K562 (cell line): ENCODE measurements at regions not wholly inside any gene's neighbourhood (a gene's known extent, or its start where the extent isn't known, plus 50 kb on each side); places are given as distances from the start of the nearest gene placed in this dataset.

Experiments
- ATAC-seq: fragments of 200-7000 bp; cut with Tn5 transposase; 3 replicates; pipeline ENCODE4 v1.9.1; 2020; ENCODE audit warnings: moderate library complexity
- BruUV-seq: library from RNA; stranded (reverse); fragments of 400-500 nt; replicated peaks from 2 replicates; lab custom pipeline; 2021; lab: Mats Ljungman, UMichigan
- CTCF ChIA-PET: fragments of 300-600 bp; formaldehyde crosslinking; extraction: SDS; loops from one replicate; lab custom pipeline; 2021; ENCODE audit warnings: low intra/inter-chr PET ratio; lab: Yijun Ruan, JAX
- POLR2A ChIA-PET: fragments of 300-600, 350-650 bp; sonication (Branson Sonifier 250); formaldehyde crosslinking; extraction: SDS; loops from one replicate; lab custom pipeline; 2021; ENCODE audit warnings: antibody characterized with exemption, inconsistent platforms; lab: Yijun Ruan, JAX
- DNase-seq, 4 experiments: peaks; one replicate each; pipeline versions ENCODE4 v3.0.0 to v3.0.0-alpha.2; 2011 to 2018; ENCODE audit warnings: low spot score in 3 of 4, mixed read lengths in 3 of 4; ENCODE audit errors: extremely low read depth in 1 of 4
- FAIRE-seq: peaks from 2 replicates; lab custom pipeline; 2011; peaks lifted over from hg19 to GRCh38; lab: Jason Lieb, UNC
- H2AFZ ChIP-seq: 2 replicates; pipeline ENCODE4 v1.6.0; 2011; ENCODE audit warnings: low read depth, low read length, control low read depth, inconsistent platforms
- H3K27ac ChIP-seq: fragments of 200-600 bp; 3 replicates; pipeline ENCODE4 v1.8.0; 2011; ENCODE audit warnings: low read depth, mild to moderate bottlenecking, control low read depth, inconsistent platforms, low read length, moderate library complexity, mixed read lengths; ENCODE audit errors: extremely low read depth
- H3K27me3 ChIP-seq, 2 experiments: fragments of 300-600 bp in 1 of 2; 2 replicates in 1 of 2; 3 replicates in 1 of 2; pipeline versions ENCODE4 v1.6.0 to v1.8.0; 2011; ENCODE audit warnings: inconsistent platforms in 2 of 2, low read length in 2 of 2, mild to moderate bottlenecking in 1 of 2, mixed read lengths in 1 of 2, moderate library complexity in 1 of 2; ENCODE audit not compliant: control insufficient read depth in 2 of 2, insufficient read depth in 2 of 2
- H3K36me3 ChIP-seq: fragments of 300-600 bp; 3 replicates; pipeline ENCODE4 v1.8.0; 2011; ENCODE audit warnings: mild to moderate bottlenecking, low read length, inconsistent platforms; ENCODE audit not compliant: control insufficient read depth, insufficient read depth
- H3K4me1 ChIP-seq, 2 experiments: fragments of 200-600 bp in 1 of 2; replicated peaks in 1 of 2; 2 replicates in 1 of 2; 3 replicates in 1 of 2; pipeline versions ENCODE4 v1.5.1 to v1.8.0; 2011; ENCODE audit warnings: inconsistent platforms in 2 of 2, low read length in 2 of 2, mild to moderate bottlenecking in 1 of 2, mixed read lengths in 1 of 2, moderate library complexity in 1 of 2; ENCODE audit not compliant: control insufficient read depth in 2 of 2, insufficient read depth in 2 of 2
- H3K4me2 ChIP-seq: 2 replicates; pipeline ENCODE4 v1.6.1; 2011; ENCODE audit warnings: low read length, control low read depth, inconsistent platforms, mixed read lengths; ENCODE audit not compliant: insufficient read depth
- H3K4me3 ChIP-seq: fragments of 200-600 bp; sonication (generic), shearing (Covaris generic); 2 replicates; pipeline ENCODE4 v1.5.1; 2016; ENCODE audit warnings: control low read depth, inconsistent platforms
- H3K79me2 ChIP-seq: fragments of 200-600 bp; 3 replicates; pipeline ENCODE4 v1.8.0; 2011; ENCODE audit warnings: low read length, inconsistent platforms; ENCODE audit not compliant: control insufficient read depth, insufficient read depth
- H3K9ac ChIP-seq, 2 experiments: 2 replicates each; pipeline versions ENCODE4 v1.6.0 to v1.6.1; 2011; ENCODE audit warnings: low read depth in 2 of 2, low read length in 2 of 2, control low read depth in 1 of 2, inconsistent platforms in 1 of 2, mild to moderate bottlenecking in 1 of 2, mixed read lengths in 1 of 2; ENCODE audit not compliant: insufficient read depth in 1 of 2
- H3K9me1 ChIP-seq: one replicate; pipeline ENCODE4 v1.6.0; 2011; ENCODE audit warnings: inconsistent platforms, mild to moderate bottlenecking, low read length, moderate library complexity; ENCODE audit not compliant: control insufficient read depth, insufficient read depth
- H3K9me3 ChIP-seq: replicated peaks from 2 replicates; pipeline ENCODE4 v1.5.1; 2011; ENCODE audit warnings: low read depth, low read length, inconsistent platforms; ENCODE audit not compliant: control insufficient read depth, insufficient read depth
- H4K20me1 ChIP-seq: replicated peaks from 2 replicates; pipeline ENCODE4 v1.6.1; 2011; ENCODE audit warnings: low read length, inconsistent platforms, mixed read lengths; ENCODE audit not compliant: control insufficient read depth, insufficient read depth
- ELF1 ChIP-seq: fragments of 200-800 bp; sonication (Bioruptor generic); IDR thresholded peaks from 2 replicates; pipeline ENCODE4 v1.6.1; 2016; ENCODE audit warnings: missing genetic modification characterization, missing compliant biosample characterization
- FIP1L1 ChIP-seq: fragments of 200-400 bp; formaldehyde crosslinking; IDR thresholded peaks from 2 replicates; pipeline ENCODE4 v1.6.1; 2018; ENCODE audit warnings: mild to moderate bottlenecking, low read depth, low read length; ENCODE audit not compliant: poor library complexity, severe bottlenecking
- GABPB2 ChIP-seq: fragments of 250-450 bp; sonication (Bioruptor Pico); conservative IDR thresholded peaks from 2 replicates; pipeline ENCODE4 v1.5.1; 2021; ENCODE audit warnings: mild to moderate bottlenecking
- GTF2F1 ChIP-seq: IDR thresholded peaks from 2 replicates; pipeline ENCODE4 v1.6.1; 2011; ENCODE audit warnings: low read depth, low read length, improper control_type of control experiment
- LEF1 ChIP-seq: fragments of 450-650 bp; IDR thresholded peaks from 2 replicates; pipeline ENCODE4 v1.6.1; 2016; ENCODE audit warnings: mild to moderate bottlenecking
- NFIX ChIP-seq: fragments of 250-450 bp; sonication (Bioruptor Pico); IDR thresholded peaks from 2 replicates; pipeline ENCODE4 v1.4.0; 2020; ENCODE audit warnings: low read depth, mild to moderate bottlenecking, moderate library complexity
- RBM34 ChIP-seq: fragments of 200-400 bp; formaldehyde crosslinking; IDR thresholded peaks from 2 replicates; pipeline ENCODE4 v1.6.1; 2018; ENCODE audit warnings: low read length, borderline replicate concordance; ENCODE audit not compliant: insufficient read depth
- SMAD1 ChIP-seq: fragments of 150-350 bp; IDR thresholded peaks from 2 replicates; pipeline ENCODE4 v1.6.1; 2014; ENCODE audit warnings: low read length, low read depth; ENCODE audit not compliant: partially characterized antibody
- SMARCA5 ChIP-seq: fragments of 450-650 bp; IDR thresholded peaks from 2 replicates; pipeline ENCODE4 v1.6.1; 2016
- SP1 ChIP-seq: sonication (generic); formaldehyde crosslinking; IDR thresholded peaks from 2 replicates; pipeline ENCODE4 v1.8.1; 2022; ENCODE audit warnings: mild to moderate bottlenecking, missing genetic modification reagents
- TARDBP ChIP-seq: fragments of 450-650 bp; IDR thresholded peaks from 2 replicates; pipeline ENCODE4 v1.6.1; 2016
- TCFL5 ChIP-seq: fragments of 250-450 bp; sonication (Bioruptor Pico); conservative IDR thresholded peaks from 2 replicates; pipeline ENCODE4 v1.6.1; 2021; ENCODE audit warnings: mild to moderate bottlenecking, moderate library complexity, matching md5 sums
- WGBS: fragments of 100-300 bp; shearing (Covaris generic); methylation state at CpG from one replicate; pipeline ENCODE4 v1.1.6; 2016; ENCODE audit warnings: low coverage, mixed read lengths; ENCODE audit not compliant: insufficient coverage; ENCODE audit errors: missing lambda C conversion rate; 5-methylcytosine and 5-hydroxymethylcytosine counted together
- in situ Hi-C: fragments of 300-500 bp; cut with MboI; formaldehyde crosslinking; loops from 4 replicates; pipeline ENCODE4 v1.15.0; 2018; ENCODE audit warnings: inconsistent platforms, mixed read lengths
- intact Hi-C: fragments of 100-400 bp; cut with micrococcal nuclease; formaldehyde crosslinking; loops from 2 replicates; pipeline ENCODE4 v1.14.2; 2022
- TF ChIP-seq, protein P1 (sequence below): fragments of 450-650 bp; IDR thresholded peaks from 2 replicates; pipeline ENCODE4 v1.6.1; 2016; ENCODE audit warnings: low read depth, mild to moderate bottlenecking, moderate library complexity
- TF ChIP-seq, protein P2 (sequence below): fragments of 250-450 bp; sonication (Bioruptor Pico); IDR thresholded peaks from 2 replicates; pipeline ENCODE4 v1.5.0; 2021; ENCODE audit warnings: mild to moderate bottlenecking, moderate library complexity
- TF ChIP-seq, protein P3 (sequence below): fragments of 250-450 bp; sonication (Bioruptor Pico); IDR thresholded peaks from 2 replicates; pipeline ENCODE4 v1.8.0; 2022; ENCODE audit warnings: moderate library complexity, mild to moderate bottlenecking, inconsistent platforms

DNA sequence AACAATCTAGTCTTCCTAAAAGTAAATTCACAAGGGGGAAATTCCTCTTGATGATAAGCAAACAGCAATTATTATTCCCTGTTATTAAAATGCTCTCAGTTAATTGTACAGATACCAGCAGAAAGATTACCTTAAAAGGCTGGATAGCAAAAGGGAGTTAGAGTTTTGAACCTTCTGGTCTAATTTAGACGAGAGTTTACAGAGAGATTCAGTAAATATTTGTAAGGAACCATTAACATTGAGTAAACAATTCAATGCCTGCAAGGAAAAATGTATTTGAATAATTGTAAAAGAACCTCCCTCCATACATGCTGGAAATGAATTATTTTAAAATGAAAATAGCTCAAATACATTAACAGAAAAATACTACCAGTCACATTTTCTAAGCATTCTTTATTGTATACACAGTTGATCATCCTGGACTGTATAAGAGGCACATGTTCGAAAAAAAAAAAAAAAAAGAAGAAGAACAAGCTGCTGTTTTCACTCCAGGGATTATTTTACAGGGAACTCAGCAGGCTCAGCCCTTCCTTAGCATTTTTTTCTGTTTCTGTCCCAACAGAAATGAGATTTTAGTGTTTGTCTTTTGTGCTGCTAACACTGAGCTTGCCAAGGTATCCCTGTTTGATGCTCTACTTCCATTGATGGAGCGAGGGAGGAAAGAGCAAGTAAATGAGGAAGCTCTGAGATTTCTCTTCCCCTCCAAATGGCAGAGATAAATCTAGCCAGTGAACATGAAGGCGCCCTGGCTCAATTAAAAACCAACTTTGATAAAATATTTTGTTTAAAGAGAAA is 141.1 kb downstream of the ENC1 start:
- Histone ChIP-seq H3K9me1 (no peaks in the 10 kb centered on the region), H3K4me1 (no peaks in the 10 kb centered on the region), H3K27ac (no peak overlapping the region), H3K9ac (no peak overlapping the region), H4K20me1 (no peaks in the 10 kb centered on the region), H3K9me3 (no peaks in the 10 kb centered on the region), H3K4me3 (no peak overlapping the region), H3K27me3 (peaks cover 0 to 5% of the 10 kb centered on the region in 2 experiments; a peak in 2 of 5 replicates), H3K4me2 (no peak overlapping the region), H3K36me3 (no peaks in the 10 kb centered on the region), H3K79me2 (no peaks in the 10 kb centered on the region), H2AFZ (no peak overlapping the region)
- intact Hi-C loops (no loop called here), in situ Hi-C loops (no loop called here)
- no peak for TF ChIP-seq TCFL5
- TF ChIP-seq RBM34 = no peak
- TF ChIP-seq TARDBP = no peak
- no peak for TF ChIP-seq NFIX (CRISPR knock-in tag)
- TF ChIP-seq, protein P1, sequence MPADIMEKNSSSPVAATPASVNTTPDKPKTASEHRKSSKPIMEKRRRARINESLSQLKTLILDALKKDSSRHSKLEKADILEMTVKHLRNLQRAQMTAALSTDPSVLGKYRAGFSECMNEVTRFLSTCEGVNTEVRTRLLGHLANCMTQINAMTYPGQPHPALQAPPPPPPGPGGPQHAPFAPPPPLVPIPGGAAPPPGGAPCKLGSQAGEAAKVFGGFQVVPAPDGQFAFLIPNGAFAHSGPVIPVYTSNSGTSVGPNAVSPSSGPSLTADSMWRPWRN = no peak
- TF ChIP-seq GTF2F1 = no peak
- TF ChIP-seq, protein P2, sequence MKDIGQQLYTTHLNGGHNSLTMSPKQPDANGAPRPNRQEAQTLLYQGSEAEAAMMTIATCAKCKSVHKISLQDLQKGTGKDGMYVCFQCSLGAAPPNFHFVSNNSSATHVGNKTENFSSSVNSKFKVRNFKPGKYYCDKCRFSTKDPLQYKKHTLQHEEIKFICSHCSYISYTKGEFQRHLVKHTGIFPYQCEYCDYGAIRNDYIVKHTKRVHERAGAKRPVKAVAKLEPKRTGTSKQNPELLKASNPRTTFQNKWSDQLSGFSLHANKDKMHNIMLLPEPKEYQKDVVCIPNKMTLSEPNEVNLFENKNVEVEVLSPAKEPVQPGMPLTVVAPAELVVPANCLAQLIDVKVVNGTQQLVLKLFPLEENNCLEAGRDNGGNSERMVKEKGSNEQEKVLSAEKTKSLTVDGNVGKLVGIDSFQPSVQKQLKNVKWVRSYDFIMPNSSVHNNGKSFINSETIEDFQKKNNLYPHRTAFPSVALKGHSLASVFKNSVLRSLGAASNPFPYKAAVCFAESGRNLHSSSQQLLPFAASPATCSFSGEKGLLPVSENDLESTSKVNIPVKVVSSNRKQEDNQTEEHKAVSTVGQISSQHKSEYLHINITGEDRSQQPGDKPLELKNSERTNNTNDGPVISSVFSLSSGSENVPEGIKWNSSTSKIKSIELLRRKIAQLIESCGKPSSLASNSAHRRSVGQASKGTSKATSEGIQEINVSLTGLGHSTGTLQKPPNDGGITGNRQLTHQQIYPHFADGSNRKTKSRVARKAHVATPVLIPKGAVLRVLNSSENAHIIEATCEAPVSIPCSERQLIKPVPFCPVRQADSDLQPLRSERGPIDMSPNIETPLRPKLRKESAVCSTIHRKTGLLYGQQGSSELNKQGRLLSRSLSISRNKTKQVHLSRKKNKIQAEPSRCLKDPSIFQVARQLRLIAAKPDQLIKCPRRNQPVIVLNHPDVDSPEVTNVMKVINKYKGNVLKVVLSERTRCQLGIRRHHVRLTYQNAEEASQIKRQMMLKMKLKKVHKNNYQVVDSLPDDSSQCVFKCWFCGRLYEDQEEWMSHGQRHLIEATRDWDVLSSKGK (CRISPR knock-in tag) = no peak
- TF ChIP-seq, protein P3, sequence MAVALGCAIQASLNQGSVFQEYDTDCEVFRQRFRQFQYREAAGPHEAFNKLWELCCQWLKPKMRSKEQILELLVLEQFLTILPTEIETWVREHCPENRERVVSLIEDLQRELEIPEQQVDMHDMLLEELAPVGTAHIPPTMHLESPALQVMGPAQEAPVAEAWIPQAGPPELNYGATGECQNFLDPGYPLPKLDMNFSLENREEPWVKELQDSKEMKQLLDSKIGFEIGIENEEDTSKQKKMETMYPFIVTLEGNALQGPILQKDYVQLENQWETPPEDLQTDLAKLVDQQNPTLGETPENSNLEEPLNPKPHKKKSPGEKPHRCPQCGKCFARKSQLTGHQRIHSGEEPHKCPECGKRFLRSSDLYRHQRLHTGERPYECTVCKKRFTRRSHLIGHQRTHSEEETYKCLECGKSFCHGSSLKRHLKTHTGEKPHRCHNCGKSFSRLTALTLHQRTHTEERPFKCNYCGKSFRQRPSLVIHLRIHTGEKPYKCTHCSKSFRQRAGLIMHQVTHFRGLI (CRISPR knock-in tag) = no peak
- no peak for TF ChIP-seq FIP1L1
- TF ChIP-seq ELF1 (tag) = no peak
- TF ChIP-seq SP1 = no peak
- no peak for TF ChIP-seq GABPB2
- no peak for TF ChIP-seq SMARCA5
- TF ChIP-seq LEF1 = no peak
- TF ChIP-seq SMAD1 = no peak
- BruUV-seq = no TSS peak
- FAIRE-seq (no peak), ATAC-seq (no peak), DNase-seq (no peak)
- CTCF ChIA-PET = no interaction called here
- WGBS = 2% methylated on average over 3 of the region's 4 CpGs
- POLR2A ChIA-PET = interaction anchor here (1.0 to 1.1 kb wide), 2 partner anchors 9 to 11 kb away, joined by 4 to 5 read pairs; no protein-coding TSS in a partner anchor
